ENCODE measurements at regions not wholly inside any gene's neighbourhood (a gene's known extent, or its start where the extent isn't known, plus 50 kb on each side); places are given as distances from the start of the nearest gene placed in this dataset.

GRCh38 chr9:94017939-94018531, 62.9 kb upstream of the BARX1 start:
- in situ Hi-C loops (cut with MboI) = loop anchor here (5.0 to 10.0 kb wide), 2 partner anchors 49 to 197 kb away; no protein-coding TSS in a partner anchor
- H3K36me3 ChIP-seq (ENCODE audit: low read depth) = no peaks in the 10 kb centered on the region
- no peaks in the 10 kb centered on the region for H3K9me3 ChIP-seq (ENCODE audit: low read depth)
- no peaks in the 10 kb centered on the region for H3F3A ChIP-seq (ENCODE audit: insufficient read depth)
- H3K4me2 ChIP-seq (ENCODE audit: unreplicated experiment) = no peak overlapping the region
- H3K4me3 ChIP-seq = no peak overlapping the region
- H2AFZ ChIP-seq = no peak overlapping the region
- no peak for DNase-seq
- H3K9me2 ChIP-seq (ENCODE audit: insufficient read depth) = no peaks in the 10 kb centered on the region
- no peaks in the 10 kb centered on the region for H3K4me1 ChIP-seq (ENCODE audit: insufficient read depth)
- no peaks in the 10 kb centered on the region for H3K79me2 ChIP-seq (ENCODE audit: insufficient read depth)
- no peak overlapping the region for H3K27ac ChIP-seq
- H4K20me1 ChIP-seq (ENCODE audit: insufficient read depth) = no peaks in the 10 kb centered on the region
- 72 to 83% methylated on average over 3 of the region's 3 CpGs for WGBS, 2 experiments (ENCODE audit: low coverage in 1 of 2, low lambda C conversion rate in 2 of 2, missing lambda C conversion rate in 2 of 2)
- no peaks in the 10 kb centered on the region for H3K27me3 ChIP-seq (replicated peaks; ENCODE audit: insufficient read depth)
- TF ChIP-seq EZH2 (IDR thresholded peaks at IDR 0.05; ENCODE audit: insufficient read depth, poor library complexity, severe bottlenecking) (no peak), EZH2phosphoT487 (IDR thresholded peaks at IDR 0.05; ENCODE audit: insufficient read depth, low read depth) (no peak)
- H3K9ac ChIP-seq = no peak overlapping the region

- Histone ChIP-seq H3K36me3 (ENCODE audit: low read depth) (no peaks in the 10 kb centered on the region), H3K4me1 (ENCODE audit: insufficient read depth) (no peaks in the 10 kb centered on the region), H3F3A (ENCODE audit: insufficient read depth) (no peaks in the 10 kb centered on the region), H4K20me1 (ENCODE audit: insufficient read depth) (no peaks in the 10 kb centered on the region), H3K4me2 (ENCODE audit: unreplicated experiment) (no peak overlapping the region), H3K9ac (no peak overlapping the region), H3K79me2 (ENCODE audit: insufficient read depth) (no peaks in the 10 kb centered on the region), H3K4me3 (no peak overlapping the region), H2AFZ (no peak overlapping the region), H3K27me3 (replicated peaks; ENCODE audit: insufficient read depth) (no peaks in the 10 kb centered on the region), H3K9me3 (ENCODE audit: low read depth) (no peaks in the 10 kb centered on the region), H3K9me2 (ENCODE audit: insufficient read depth) (no peaks in the 10 kb centered on the region), H3K27ac (no peak overlapping the region)
- WGBS, 2 experiments (ENCODE audit: low coverage in 1 of 2, low lambda C conversion rate in 2 of 2, missing lambda C conversion rate in 2 of 2) = 74% methylated on average over 3 of the region's 3 CpGs
- DNase-seq = no peak
- in situ Hi-C loops (cut with MboI) = loop anchor here (5.0 to 10.0 kb wide), 2 partner anchors 51 to 198 kb away; no protein-coding TSS in a partner anchor
- TF ChIP-seq EZH2phosphoT487 (IDR thresholded peaks at IDR 0.05; ENCODE audit: insufficient read depth, low read depth) = no peak
Measured at GRCh38 chr9:94016744-94017143, 61.6 kb upstream of the BARX1 start.

GRCh38 chr9:94014920-94015319, 59.8 kb upstream of the BARX1 start:
- H3K36me3 ChIP-seq (ENCODE audit: low read depth) = no peaks in the 10 kb centered on the region
- H4K20me1 ChIP-seq (ENCODE audit: insufficient read depth) = no peaks in the 10 kb centered on the region
- no peak overlapping the region for H3K9ac ChIP-seq
- no peak overlapping the region for H2AFZ ChIP-seq
- 56 to 63% methylated on average over 4 of the region's 4 CpGs for WGBS, 2 experiments (ENCODE audit: low coverage in 1 of 2, low lambda C conversion rate in 2 of 2, missing lambda C conversion rate in 2 of 2)
- in situ Hi-C loops (cut with MboI) = loop anchor here (5.0 to 10.0 kb wide), 2 partner anchors 52 to 200 kb away; no protein-coding TSS in a partner anchor
- no peak for DNase-seq
- no peaks in the 10 kb centered on the region for H3K9me3 ChIP-seq (ENCODE audit: low read depth)
- TF ChIP-seq EZH2 (IDR thresholded peaks at IDR 0.05; ENCODE audit: insufficient read depth, poor library complexity, severe bottlenecking) (no peak), EZH2phosphoT487 (IDR thresholded peaks at IDR 0.05; ENCODE audit: insufficient read depth, low read depth) (no peak)
- H3K4me1 ChIP-seq (ENCODE audit: insufficient read depth) = no peaks in the 10 kb centered on the region; the same call in 1 of the 2 replicates
- no peaks in the 10 kb centered on the region for H3K27me3 ChIP-seq (replicated peaks; ENCODE audit: insufficient read depth)
- no peaks in the 10 kb centered on the region for H3K79me2 ChIP-seq (ENCODE audit: insufficient read depth)
- no peak overlapping the region for H3K27ac ChIP-seq
- no peaks in the 10 kb centered on the region for H3F3A ChIP-seq (ENCODE audit: insufficient read depth)
- H3K4me3 ChIP-seq = no peak overlapping the region
- no peak overlapping the region for H3K4me2 ChIP-seq (ENCODE audit: unreplicated experiment)
- H3K9me2 ChIP-seq (ENCODE audit: insufficient read depth) = no peaks in the 10 kb centered on the region

- DNase-seq = peak; percentile 67
- 0 to 6% methylated on average over 1 of the region's 1 CpG for WGBS, 2 experiments (ENCODE audit: low coverage in 1 of 2, low lambda C conversion rate in 2 of 2, missing lambda C conversion rate in 2 of 2)
- H3K27ac ChIP-seq = no peak overlapping the region
- no peaks in the 10 kb centered on the region for H3K9me2 ChIP-seq (ENCODE audit: insufficient read depth)
- no peaks in the 10 kb centered on the region for H3K27me3 ChIP-seq (replicated peaks; ENCODE audit: insufficient read depth)
- in situ Hi-C loops (cut with MboI) = loop anchor here (10.0 kb wide), 1 partner anchor 201 kb away; no protein-coding TSS in a partner anchor
- no peak overlapping the region for H3K9ac ChIP-seq
- TF ChIP-seq EZH2 (IDR thresholded peaks at IDR 0.05; ENCODE audit: insufficient read depth, poor library complexity, severe bottlenecking) (no peak), EZH2phosphoT487 (IDR thresholded peaks at IDR 0.05; ENCODE audit: insufficient read depth, low read depth) (no peak)
- H3K36me3 ChIP-seq (ENCODE audit: low read depth) = no peaks in the 10 kb centered on the region
- no peaks in the 10 kb centered on the region; the same call in 1 of the 2 replicates for H3K4me1 ChIP-seq (ENCODE audit: insufficient read depth)
- H3K4me3 ChIP-seq = no peak overlapping the region
- H3K79me2 ChIP-seq (ENCODE audit: insufficient read depth) = no peaks in the 10 kb centered on the region
- no peaks in the 10 kb centered on the region for H4K20me1 ChIP-seq (ENCODE audit: insufficient read depth)
- no peak overlapping the region for H3K4me2 ChIP-seq (ENCODE audit: unreplicated experiment)
- H3F3A ChIP-seq (ENCODE audit: insufficient read depth) = no peaks in the 10 kb centered on the region
- H3K9me3 ChIP-seq (ENCODE audit: low read depth) = no peaks in the 10 kb centered on the region
- H2AFZ ChIP-seq = no peak overlapping the region
Measured at GRCh38 chr9:94014066-94014654, 59.0 kb upstream of the BARX1 start.

Measured in GM23248 (cell line).